ENCODE measurements at regions not wholly inside any gene's neighbourhood (a gene's known extent, or its start where the extent isn't known, plus 50 kb on each side); places are given as distances from the start of the nearest gene placed in this dataset.
A peak's percentile ranks its signal among the peaks of the same experiment; 100 is the strongest.

DNA sequence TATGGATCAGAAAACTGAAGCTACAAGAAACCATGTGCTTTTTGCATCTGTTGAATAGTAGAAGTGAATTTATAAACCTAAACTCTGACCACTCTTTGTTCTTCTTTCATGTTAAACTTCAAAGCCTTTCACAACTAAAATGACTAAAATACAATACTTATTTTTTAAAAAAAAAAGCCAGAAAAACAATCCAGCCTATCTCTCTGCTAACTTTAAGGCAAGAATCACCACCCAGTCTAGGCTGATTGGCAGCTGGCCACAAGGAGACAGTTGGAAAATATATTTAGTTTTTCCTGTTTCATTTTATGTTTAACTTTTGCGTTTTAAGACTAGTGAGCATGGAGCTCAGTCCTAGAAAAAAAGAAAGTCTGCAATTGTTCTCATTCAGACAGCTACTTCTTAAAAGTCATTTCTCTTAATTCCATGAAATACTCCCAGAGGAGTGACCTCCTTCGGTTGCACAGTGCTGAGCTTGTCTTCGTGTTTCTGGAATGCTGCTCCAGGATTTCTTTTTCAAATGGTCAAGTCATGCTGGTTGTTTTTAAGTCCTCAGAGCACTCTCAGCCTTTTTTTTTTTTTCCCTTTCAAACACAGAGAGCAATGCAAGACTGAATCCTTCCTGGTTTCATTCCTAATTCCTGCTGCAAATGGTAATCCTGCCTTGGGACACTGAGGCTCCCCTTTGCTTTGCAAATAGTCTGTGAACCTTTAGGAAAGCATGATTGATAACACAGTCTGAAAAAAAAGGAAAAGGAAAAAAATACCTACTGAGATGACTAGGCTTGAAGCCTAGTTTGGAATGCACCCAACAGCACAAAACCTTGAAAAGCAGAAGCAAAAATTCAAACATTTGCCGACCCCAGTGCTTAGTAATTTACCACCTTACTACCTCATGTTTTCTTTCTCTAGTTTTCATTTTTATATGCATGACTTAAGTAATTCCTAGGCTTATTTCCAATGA, 233.3 kb upstream of the DAAM1 start:
- Histone ChIP-seq H3K9ac (no peak overlapping the region), H3K27ac (ENCODE audit: low read depth in 2 of 2, low read length in 1 of 2) (peak overlapping the region in 1 of 2 experiments; percentile 35; a peak in 2 of 4 replicates), H3K4me3 (ENCODE audit: low read depth in 2 of 2, low read length in 1 of 2) (no peak overlapping the region), H3K27me3 (ENCODE audit: insufficient read depth) (no peaks in the 10 kb centered on the region), H3K9me3 (0 out of 2 replicates have a peak, but pooled peaks cover 3% of the 10 kb centered on the region), H3K4me1 (ENCODE audit: control insufficient read depth in 1 of 2, insufficient read depth in 2 of 2, low read depth in 1 of 2, low read length in 1 of 2) (peaks cover 0 to 17% of the 10 kb centered on the region in 2 experiments; a peak in 1 of 4 replicates), H3K36me3 (replicated peaks in 1 of 2; ENCODE audit: control insufficient read depth in 1 of 2, insufficient read depth in 2 of 2, low read length in 1 of 2) (no peaks in the 10 kb centered on the region), H3K4me2 (peak overlapping the region; percentile 4; the same call in 1 of the 2 replicates), H3K79me2 (ENCODE audit: insufficient read depth) (no peaks in the 10 kb centered on the region), H2AFZ (ENCODE audit: low read depth) (peak overlapping the region; percentile 61; the same call in 1 of the 2 replicates), H4K20me1 (ENCODE audit: insufficient read depth) (no peaks in the 10 kb centered on the region), H3F3A (replicated peaks; ENCODE audit: insufficient read depth) (no peaks in the 10 kb centered on the region), H3K9me2 (no peaks in the 10 kb centered on the region)
- CTCF ChIA-PET, result no interaction called here
- TF ChIP-seq NFIC (IDR thresholded peaks at IDR 0.05; ENCODE audit: borderline replicate concordance) (no peak), MAX (IDR thresholded peaks at IDR 0.05; ENCODE audit: low read depth) (no peak), FOXM1 (IDR thresholded peaks at IDR 0.05; ENCODE audit: low read depth) (no peak), PBX3 (IDR thresholded peaks at IDR 0.05) (no peak; the same call in 1 of the 2 replicates), SMC3 (IDR thresholded peaks at IDR 0.05; ENCODE audit: low read depth, low read length) (no peak), RXRA (IDR thresholded peaks at IDR 0.05; ENCODE audit: borderline replicate concordance, low read depth) (no peak), IRF3 (IDR thresholded peaks at IDR 0.05; ENCODE audit: low read depth, low read length) (no peak), MXI1 (IDR thresholded peaks at IDR 0.05; ENCODE audit: low read depth, low read length) (no peak), MEF2A (IDR thresholded peaks at IDR 0.05; ENCODE audit: borderline replicate concordance, low read depth) (no peak)
- TF ChIP-seq, protein P1, sequence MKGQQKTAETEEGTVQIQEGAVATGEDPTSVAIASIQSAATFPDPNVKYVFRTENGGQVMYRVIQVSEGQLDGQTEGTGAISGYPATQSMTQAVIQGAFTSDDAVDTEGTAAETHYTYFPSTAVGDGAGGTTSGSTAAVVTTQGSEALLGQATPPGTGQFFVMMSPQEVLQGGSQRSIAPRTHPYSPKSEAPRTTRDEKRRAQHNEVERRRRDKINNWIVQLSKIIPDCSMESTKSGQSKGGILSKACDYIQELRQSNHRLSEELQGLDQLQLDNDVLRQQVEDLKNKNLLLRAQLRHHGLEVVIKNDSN (IDR thresholded peaks at IDR 0.05; ENCODE audit: borderline replicate concordance, low read depth), result no peak
- WGBS (ENCODE audit: low lambda C conversion rate), result 46% methylated on average over 4 of the region's 4 CpGs
- POLR2A ChIA-PET, result no interaction called here
- no peak for DNase-seq

- H3K27ac ChIP-seq (ENCODE audit: low read depth in 2 of 2, low read length in 1 of 2), result no peak overlapping the region
- 75% methylated on average over 6 of the region's 6 CpGs for WGBS (ENCODE audit: low lambda C conversion rate)
- H3K4me2 ChIP-seq, result no peak overlapping the region
- no peaks in the 10 kb centered on the region for H4K20me1 ChIP-seq (ENCODE audit: insufficient read depth)
- H3K36me3 ChIP-seq (replicated peaks in 1 of 2; ENCODE audit: control insufficient read depth in 1 of 2, insufficient read depth in 2 of 2, low read length in 1 of 2), result no peaks in the 10 kb centered on the region
- POLR2A ChIA-PET, result no interaction called here
- H3K9me3 ChIP-seq, result no peaks in the 10 kb centered on the region
- no peak overlapping the region for H3K9ac ChIP-seq
- no peaks in the 10 kb centered on the region for H3K9me2 ChIP-seq
- CTCF ChIA-PET, result interaction anchor here (1.0 kb wide), 1 partner anchor 10 kb away, joined by 3 read pairs; no protein-coding TSS in a partner anchor
- no peak for DNase-seq
- H3K79me2 ChIP-seq (ENCODE audit: insufficient read depth), result no peaks in the 10 kb centered on the region
- H2AFZ ChIP-seq (ENCODE audit: low read depth), result no peak overlapping the region
- H3K4me1 ChIP-seq (ENCODE audit: control insufficient read depth in 1 of 2, insufficient read depth in 2 of 2, low read depth in 1 of 2, low read length in 1 of 2), result peaks cover 0 to under 1% of the 10 kb centered on the region in 2 experiments; a peak in 1 of 4 replicates
- no peak overlapping the region for H3K4me3 ChIP-seq (ENCODE audit: low read depth in 2 of 2, low read length in 1 of 2)
- no peaks in the 10 kb centered on the region for H3F3A ChIP-seq (replicated peaks; ENCODE audit: insufficient read depth)
- H3K27me3 ChIP-seq (ENCODE audit: insufficient read depth), result no peaks in the 10 kb centered on the region
- no peak for TF ChIP-seq SMC3 (IDR thresholded peaks at IDR 0.05; ENCODE audit: low read depth, low read length)
- no peak for TF ChIP-seq CTCF (IDR thresholded peaks at IDR 0.05)
- no peak for TF ChIP-seq JUND (IDR thresholded peaks at IDR 0.05)
- TF ChIP-seq, protein P1 (IDR thresholded peaks at IDR 0.05; ENCODE audit: borderline replicate concordance, low read depth), result no peak
- no peak for TF ChIP-seq NRF1 (IDR thresholded peaks at IDR 0.05; ENCODE audit: low read depth, low read length)
- TF ChIP-seq EZH2phosphoT487 (IDR thresholded peaks at IDR 0.05; ENCODE audit: borderline replicate concordance, low read depth), result no peak
- TF ChIP-seq, protein P2, sequence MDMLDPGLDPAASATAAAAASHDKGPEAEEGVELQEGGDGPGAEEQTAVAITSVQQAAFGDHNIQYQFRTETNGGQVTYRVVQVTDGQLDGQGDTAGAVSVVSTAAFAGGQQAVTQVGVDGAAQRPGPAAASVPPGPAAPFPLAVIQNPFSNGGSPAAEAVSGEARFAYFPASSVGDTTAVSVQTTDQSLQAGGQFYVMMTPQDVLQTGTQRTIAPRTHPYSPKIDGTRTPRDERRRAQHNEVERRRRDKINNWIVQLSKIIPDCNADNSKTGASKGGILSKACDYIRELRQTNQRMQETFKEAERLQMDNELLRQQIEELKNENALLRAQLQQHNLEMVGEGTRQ (IDR thresholded peaks at IDR 0.05; ENCODE audit: borderline replicate concordance, low read depth, low read length), result no peak
- no peak for TF ChIP-seq GATA2 (CRISPR knock-in tag; IDR thresholded peaks at IDR 0.05)
These were observed 227.3 kb upstream of the DAAM1 start for GRCh38 chr14:58961045-58961731.
